ENCODE measurements at regions not wholly inside any gene's neighbourhood (a gene's known extent, or its start where the extent isn't known, plus 50 kb on each side); places are given as distances from the start of the nearest gene placed in this dataset.

- TF ChIP-seq CTCF (IDR thresholded peaks at IDR 0.05 in 2 of 3, conservative IDR thresholded peaks at IDR 0.05 in 1 of 3; ENCODE audit: control insufficient read depth in 2 of 3, extremely low read depth in 1 of 3, insufficient read depth in 1 of 3, low read depth in 3 of 3, low read length in 3 of 3) (no peak), POLR2A (IDR thresholded peaks at IDR 0.05; ENCODE audit: low read depth, low read length) (no peak)
Measured at GRCh38 chr3:73677336-73678024, 52.7 kb upstream of the PDZRN3 start.

All from GM12878 (cell line).